ENCODE measurements at regions not wholly inside any gene's neighbourhood (a gene's known extent, or its start where the extent isn't known, plus 50 kb on each side); places are given as distances from the start of the nearest gene placed in this dataset.

DNA sequence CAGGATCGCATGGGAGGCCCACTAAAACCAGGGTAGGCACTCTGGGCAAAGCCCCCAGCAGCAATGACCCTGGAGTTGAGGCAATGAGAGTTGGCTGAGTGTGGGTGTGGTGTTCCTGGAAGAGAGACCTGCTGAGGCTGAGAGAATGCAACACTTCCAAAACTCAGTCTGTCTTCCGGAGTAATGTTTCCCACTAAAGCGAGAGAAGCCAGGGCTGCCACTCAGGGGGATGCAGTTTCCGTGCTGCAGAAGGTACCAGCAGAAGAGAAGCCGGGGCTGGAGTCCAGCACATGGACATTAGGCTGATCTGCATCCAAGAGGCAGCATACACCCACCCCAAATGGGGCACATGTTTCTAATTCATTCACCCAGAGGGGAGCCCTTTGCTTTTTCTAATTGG lies 127.2 kb upstream of the ARHGAP28 start:
- Histone ChIP-seq H3K4me1 (ENCODE audit: insufficient read depth) (no peaks in the 10 kb centered on the region), H3K79me2 (no peaks in the 10 kb centered on the region), H3K9me3 (ENCODE audit: low read depth) (no peaks in the 10 kb centered on the region), H3K27me3 (no peaks in the 10 kb centered on the region), H3K27ac (no peak overlapping the region), H3K4me2 (no peak overlapping the region), H3K4me3 (no peak overlapping the region), H4K20me1 (ENCODE audit: insufficient read depth, poor library complexity, severe bottlenecking) (no peaks in the 10 kb centered on the region), H3K36me3 (replicated peaks; ENCODE audit: insufficient read depth, low read depth) (no peaks in the 10 kb centered on the region), H3K9me2 (replicated peaks; ENCODE audit: insufficient read depth) (no peaks in the 10 kb centered on the region), H2AFZ (no peak overlapping the region)
- WGBS (ENCODE audit: low lambda C conversion rate, missing lambda C conversion rate), result 78% methylated on average over 5 of the region's 5 CpGs
- DNase-seq (ENCODE audit: low spot score), result no peak
- TF ChIP-seq, protein P1, sequence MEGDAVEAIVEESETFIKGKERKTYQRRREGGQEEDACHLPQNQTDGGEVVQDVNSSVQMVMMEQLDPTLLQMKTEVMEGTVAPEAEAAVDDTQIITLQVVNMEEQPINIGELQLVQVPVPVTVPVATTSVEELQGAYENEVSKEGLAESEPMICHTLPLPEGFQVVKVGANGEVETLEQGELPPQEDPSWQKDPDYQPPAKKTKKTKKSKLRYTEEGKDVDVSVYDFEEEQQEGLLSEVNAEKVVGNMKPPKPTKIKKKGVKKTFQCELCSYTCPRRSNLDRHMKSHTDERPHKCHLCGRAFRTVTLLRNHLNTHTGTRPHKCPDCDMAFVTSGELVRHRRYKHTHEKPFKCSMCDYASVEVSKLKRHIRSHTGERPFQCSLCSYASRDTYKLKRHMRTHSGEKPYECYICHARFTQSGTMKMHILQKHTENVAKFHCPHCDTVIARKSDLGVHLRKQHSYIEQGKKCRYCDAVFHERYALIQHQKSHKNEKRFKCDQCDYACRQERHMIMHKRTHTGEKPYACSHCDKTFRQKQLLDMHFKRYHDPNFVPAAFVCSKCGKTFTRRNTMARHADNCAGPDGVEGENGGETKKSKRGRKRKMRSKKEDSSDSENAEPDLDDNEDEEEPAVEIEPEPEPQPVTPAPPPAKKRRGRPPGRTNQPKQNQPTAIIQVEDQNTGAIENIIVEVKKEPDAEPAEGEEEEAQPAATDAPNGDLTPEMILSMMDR (IDR thresholded peaks at IDR 0.05; ENCODE audit: poor library complexity), result no peak
- TF ChIP-seq EZH2phosphoT487 (IDR thresholded peaks at IDR 0.05; ENCODE audit: low read depth, severe bottlenecking, unreplicated experiment), result no peak
- TF ChIP-seq EZH2 (IDR thresholded peaks at IDR 0.05; ENCODE audit: borderline replicate concordance), result no peak

DNA sequence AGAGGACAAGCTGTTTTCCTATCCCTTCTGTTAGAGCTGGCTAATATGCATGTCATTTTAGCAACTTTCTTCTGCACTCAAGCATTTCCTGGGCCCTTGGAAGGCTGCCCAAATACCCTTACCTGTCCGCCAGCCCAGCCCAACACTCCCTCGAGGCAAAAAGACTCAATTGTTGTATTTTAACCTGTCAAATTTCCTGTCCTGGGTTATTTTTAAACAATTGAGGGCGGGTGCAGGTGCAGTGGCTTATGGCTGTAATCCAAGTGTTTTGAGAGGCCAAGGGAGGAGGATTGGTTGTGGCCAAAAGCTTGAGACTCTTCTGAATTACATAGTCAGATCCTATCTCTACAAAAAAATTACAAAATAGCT lies 125.0 kb upstream of the ARHGAP28 start:
- no peak overlapping the region for H3K27ac ChIP-seq
- no peaks in the 10 kb centered on the region for H3K27me3 ChIP-seq
- no peak overlapping the region for H3K4me2 ChIP-seq
- no peaks in the 10 kb centered on the region for H3K9me3 ChIP-seq (ENCODE audit: low read depth)
- no peak overlapping the region for H3K4me3 ChIP-seq
- H4K20me1 ChIP-seq (ENCODE audit: insufficient read depth, poor library complexity, severe bottlenecking), result no peaks in the 10 kb centered on the region
- H3K4me1 ChIP-seq (ENCODE audit: insufficient read depth), result no peaks in the 10 kb centered on the region
- TF ChIP-seq, protein P1 (IDR thresholded peaks at IDR 0.05; ENCODE audit: poor library complexity), result no peak
- TF ChIP-seq EZH2phosphoT487 (IDR thresholded peaks at IDR 0.05; ENCODE audit: low read depth, severe bottlenecking, unreplicated experiment) (no peak), EZH2 (IDR thresholded peaks at IDR 0.05; ENCODE audit: borderline replicate concordance) (no peak)
- no peak overlapping the region for H2AFZ ChIP-seq
- no peaks in the 10 kb centered on the region for H3K79me2 ChIP-seq
- 68% methylated on average over 3 of the region's 3 CpGs for WGBS (ENCODE audit: low lambda C conversion rate, missing lambda C conversion rate)
- H3K36me3 ChIP-seq (replicated peaks; ENCODE audit: insufficient read depth, low read depth), result no peaks in the 10 kb centered on the region
- no peaks in the 10 kb centered on the region for H3K9me2 ChIP-seq (replicated peaks; ENCODE audit: insufficient read depth)
- DNase-seq (ENCODE audit: low spot score), result no peak

DNA sequence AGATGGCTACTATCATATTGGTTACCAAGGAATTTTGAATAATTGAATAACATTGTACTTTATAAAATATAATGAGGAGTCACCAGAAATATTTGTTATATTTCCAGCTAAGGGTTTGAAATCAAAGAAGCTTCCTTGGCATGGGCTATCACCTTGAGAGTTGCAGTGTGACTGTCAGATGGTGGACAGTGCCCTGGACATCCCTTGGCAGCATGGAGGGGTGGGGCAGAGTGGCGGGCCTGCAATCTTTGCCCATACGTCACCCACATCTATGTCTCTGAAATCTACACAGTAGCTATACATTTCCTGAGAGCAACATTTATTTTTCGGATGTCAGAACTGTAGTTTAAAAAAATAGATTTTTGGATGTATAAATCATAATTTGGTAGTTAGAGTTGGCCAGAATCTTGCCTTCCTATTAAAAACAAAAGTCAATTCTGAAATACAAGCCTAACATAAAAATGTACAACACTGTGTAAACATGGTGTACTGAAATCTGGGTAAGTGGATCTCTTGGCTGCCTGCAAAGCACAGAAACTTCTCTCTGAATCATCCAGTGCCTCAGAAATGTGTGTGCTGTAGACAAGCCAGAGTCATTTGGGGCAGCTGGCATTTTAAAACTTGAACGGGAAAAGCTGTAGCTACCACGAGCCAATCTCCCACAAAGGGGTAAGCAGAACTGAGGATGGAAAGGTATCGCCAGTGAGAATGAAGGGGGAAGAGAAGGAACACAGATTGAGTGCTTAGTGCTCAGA lies 124.2 kb upstream of the ARHGAP28 start:
- peak overlapping the region; percentile 18 for H3K4me2 ChIP-seq
- H4K20me1 ChIP-seq (ENCODE audit: insufficient read depth, poor library complexity, severe bottlenecking), result no peaks in the 10 kb centered on the region
- no peaks in the 10 kb centered on the region for H3K9me3 ChIP-seq (ENCODE audit: low read depth)

More for the DNA sequence above, 124.2 kb upstream of the ARHGAP28 start:
- no peaks in the 10 kb centered on the region for H3K36me3 ChIP-seq (replicated peaks; ENCODE audit: insufficient read depth, low read depth)
- peak; percentile 15 for DNase-seq (ENCODE audit: low spot score)
- H3K4me3 ChIP-seq, result no peak overlapping the region
- no peaks in the 10 kb centered on the region for H3K79me2 ChIP-seq
- WGBS (ENCODE audit: low lambda C conversion rate, missing lambda C conversion rate), result 66% methylated on average over 6 of the region's 6 CpGs
- H3K4me1 ChIP-seq (ENCODE audit: insufficient read depth), result peaks cover 2% of the 10 kb centered on the region
- H3K27ac ChIP-seq, result peak overlapping the region; percentile 57
- no peaks in the 10 kb centered on the region for H3K9me2 ChIP-seq (replicated peaks; ENCODE audit: insufficient read depth)
- H2AFZ ChIP-seq, result no peak overlapping the region
- no peak for TF ChIP-seq EZH2phosphoT487 (IDR thresholded peaks at IDR 0.05; ENCODE audit: low read depth, severe bottlenecking, unreplicated experiment)
- TF ChIP-seq EZH2 (IDR thresholded peaks at IDR 0.05; ENCODE audit: borderline replicate concordance), result no peak
- TF ChIP-seq, protein P1 (IDR thresholded peaks at IDR 0.05; ENCODE audit: poor library complexity), result no peak
- no peaks in the 10 kb centered on the region for H3K27me3 ChIP-seq
